GM21367 (cell line): ENCODE measurements at regions not wholly inside any gene's neighbourhood (a gene's known extent, or its start where the extent isn't known, plus 50 kb on each side); places are given as distances from the start of the nearest gene placed in this dataset.
"Not testable (repeated sequence)": the region's sequence is repeated elsewhere in the genome, so short reads cannot be mapped to it uniquely, and the experiment has no call there.

Experiments used
- ATAC-seq: cut with Tn5 transposase; IDR thresholded peaks from one replicate; pipeline ENCODE4 v1.9.1; 2021; ENCODE audit not compliant: unreplicated experiment

DNA sequence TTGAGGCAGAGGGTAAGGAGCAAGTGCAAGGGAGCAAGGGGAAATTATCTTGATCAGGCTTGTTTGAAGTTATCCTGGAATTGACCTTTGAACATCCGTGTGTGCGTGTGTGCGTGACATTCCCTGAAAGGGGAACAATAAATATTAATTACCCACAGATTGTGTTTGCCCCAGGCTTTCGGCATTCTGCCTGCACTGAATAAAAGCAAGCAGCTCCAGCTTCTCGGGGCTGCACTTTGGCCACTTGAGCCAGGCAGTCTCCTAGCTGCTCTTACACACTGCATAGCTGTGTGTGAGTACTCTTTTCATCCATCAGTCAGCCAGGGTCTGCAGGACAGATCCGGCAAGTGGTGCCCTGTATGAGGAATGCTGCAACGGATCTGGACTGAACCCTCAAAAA is 107.7 kb upstream of the BTN3A2 start:
- no peak for ATAC-seq

DNA sequence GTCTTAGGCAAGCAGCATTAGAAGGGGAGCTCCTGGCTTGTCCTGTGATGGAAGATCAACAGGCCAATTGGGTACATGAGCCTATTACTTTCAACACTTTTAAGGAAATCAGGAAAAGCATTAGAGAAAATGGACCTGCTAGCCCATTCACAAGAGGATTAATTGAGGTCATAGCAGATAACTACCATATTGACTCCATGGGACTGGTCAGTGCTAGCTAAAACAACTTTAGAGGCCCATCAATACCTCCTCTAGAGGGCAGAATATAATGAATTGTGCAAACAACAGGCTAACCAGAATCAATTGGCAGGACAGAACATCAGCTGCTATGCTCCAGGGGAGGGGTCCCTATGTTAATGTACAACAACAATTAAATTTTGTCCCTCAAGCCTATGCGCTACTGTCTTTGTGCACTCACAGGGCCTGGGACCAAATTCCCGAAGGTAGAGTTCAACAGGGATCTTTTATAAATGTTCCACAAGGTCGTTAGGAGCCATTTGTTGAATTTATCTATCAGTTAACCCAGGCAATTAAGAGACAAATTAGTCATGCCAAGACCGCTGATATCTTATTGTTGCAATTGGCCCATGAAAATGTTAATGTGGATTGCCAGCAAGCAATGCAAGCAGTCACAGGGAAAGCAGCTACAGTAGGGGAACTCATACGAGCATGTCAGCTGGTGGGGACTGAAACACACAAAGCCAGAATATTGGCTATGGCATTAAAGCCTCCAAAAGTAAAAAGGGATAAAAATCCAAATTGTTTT is 106.6 kb upstream of the BTN3A2 start:
- ATAC-seq: no peak

DNA sequence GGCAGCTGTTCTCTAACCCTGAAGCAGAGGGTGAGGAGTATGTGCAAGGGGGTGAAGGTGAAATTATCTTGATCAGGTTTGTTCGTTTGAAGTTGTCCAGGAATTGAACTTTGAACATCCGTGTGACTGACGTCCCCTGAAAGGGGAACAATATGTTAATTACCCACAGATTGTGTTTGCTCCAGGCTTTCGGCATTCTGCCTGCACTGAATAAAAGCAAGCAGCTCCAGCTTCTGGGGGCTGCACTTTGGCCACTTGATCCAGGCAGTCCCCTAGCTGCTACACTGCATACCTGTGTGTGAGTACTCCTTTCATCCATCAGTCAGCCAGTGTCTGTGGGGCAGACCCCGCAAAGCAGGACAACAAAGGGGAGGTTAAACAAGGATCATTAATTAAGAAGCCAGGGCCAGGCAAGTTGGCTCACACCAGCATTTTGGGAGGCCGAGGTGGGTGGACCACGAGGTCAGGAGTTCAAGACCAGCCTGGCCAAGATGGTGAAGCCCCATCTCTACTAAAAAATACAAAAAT is 104.8 kb upstream of the BTN3A2 start:
- no peak for ATAC-seq

DNA sequence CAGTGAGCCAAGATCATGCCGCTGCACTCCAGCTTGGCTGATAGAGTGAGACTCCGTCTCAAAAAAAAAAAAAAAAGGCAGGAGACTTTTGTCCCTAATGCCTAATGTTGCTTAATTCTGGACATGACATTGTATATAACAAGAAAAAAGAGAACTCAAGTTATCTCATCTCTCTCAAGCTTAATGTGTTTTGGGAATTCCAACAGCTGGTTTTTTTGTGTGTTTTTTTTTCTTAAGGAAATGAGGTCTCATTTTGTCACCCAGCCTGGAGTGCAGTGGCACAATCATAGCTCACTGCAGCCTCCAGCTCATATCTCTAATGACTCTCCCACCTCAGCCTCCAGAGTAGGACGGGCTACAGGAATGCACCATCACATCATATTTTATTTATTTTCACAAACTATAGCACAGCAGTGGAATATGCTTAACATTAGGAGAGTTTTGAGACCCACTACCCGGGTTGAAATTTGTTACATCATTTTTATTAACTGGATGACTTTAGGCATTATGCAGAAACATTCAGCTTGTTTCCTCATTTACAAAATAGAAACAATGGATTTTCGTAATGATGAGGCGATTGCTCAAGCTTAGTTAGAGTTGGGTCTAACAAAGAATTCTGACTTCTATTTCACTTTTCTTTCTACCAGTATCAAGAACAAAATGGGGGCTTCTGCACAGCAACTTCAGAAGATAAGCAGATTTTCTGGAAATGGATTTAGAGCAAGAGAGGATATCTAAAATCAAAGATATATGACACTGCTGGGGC is 104.1 kb upstream of the BTN3A2 start:
- ATAC-seq: no peak

DNA sequence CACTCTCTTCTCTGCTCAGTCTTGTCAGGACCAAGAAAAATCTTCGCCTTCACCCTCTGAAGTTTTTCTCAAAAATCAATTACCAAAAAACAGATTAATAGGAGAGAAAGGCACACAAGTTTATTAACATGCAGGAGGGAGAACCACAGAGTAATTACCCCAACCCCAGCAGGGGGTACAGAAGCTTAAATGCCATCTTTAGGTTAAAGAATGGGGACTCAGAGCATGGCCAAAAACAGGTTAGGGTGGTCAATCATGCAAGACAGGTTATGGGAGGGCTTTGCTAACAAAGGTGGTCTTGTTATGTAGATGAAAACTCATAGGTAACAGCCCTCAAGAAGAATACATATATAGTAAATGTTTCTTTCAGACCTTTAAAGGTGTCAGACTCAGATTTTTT is 100.5 kb upstream of the BTN3A2 start:
- ATAC-seq: no peak

DNA sequence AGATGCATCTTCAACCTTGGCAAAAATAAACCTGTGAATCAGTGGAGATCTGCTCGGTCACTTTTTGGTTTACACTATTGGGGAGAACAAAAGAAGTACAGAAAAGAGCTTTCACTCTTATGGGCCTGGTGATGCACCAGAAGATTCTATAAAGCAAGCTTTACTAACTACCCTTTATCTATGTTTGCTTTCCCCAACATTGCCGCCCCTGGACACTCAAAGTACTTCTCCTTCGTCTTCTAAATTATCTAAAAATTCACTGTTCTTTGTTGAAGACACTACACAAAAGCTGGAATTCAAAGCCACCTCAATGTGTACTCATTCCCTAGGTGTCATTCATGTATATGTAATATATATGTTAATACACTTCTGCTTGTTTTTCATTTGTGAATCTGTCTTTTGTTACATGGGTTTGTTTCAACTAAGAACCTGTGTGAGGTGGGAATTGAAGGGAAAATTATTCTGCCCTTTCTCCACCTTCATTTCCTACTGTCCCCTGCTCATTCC is 97.9 kb upstream of the BTN3A2 start:
- no peak for ATAC-seq

DNA sequence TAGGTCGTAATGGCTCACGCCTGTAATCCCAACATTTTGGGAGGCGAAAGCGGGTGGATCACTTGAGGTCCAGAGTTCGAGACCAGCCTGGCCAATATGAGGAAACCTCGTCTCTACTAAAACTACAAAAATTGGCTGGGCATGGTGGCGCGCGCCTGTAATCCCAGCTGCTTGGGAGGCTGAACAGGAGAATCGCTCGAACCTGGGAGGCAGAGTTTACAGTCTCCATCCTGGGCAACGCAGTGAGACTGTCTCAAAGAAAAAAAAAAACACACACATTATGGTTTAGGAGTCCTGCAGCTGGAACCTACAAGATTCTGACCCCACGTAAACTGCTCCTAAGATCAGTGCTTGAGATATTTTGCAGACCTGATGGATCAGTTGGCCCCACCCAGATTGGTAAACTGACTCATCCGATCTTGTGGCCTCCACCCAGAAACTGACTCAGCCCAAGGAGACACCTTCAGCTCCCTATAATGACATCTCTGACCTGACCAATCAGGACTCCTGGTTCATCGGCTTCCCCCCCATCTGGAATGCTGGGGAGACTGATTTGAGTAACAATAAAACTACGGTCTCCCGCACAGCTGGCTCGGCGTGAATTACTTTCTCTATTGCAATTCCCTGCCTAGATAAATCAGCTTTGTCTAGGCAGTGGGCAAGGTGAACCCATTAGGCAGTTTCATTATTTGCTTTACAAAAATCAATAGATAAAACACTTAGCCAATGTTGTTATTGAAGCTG is 96.2 kb upstream of the BTN3A2 start:
- ATAC-seq: no peak

DNA sequence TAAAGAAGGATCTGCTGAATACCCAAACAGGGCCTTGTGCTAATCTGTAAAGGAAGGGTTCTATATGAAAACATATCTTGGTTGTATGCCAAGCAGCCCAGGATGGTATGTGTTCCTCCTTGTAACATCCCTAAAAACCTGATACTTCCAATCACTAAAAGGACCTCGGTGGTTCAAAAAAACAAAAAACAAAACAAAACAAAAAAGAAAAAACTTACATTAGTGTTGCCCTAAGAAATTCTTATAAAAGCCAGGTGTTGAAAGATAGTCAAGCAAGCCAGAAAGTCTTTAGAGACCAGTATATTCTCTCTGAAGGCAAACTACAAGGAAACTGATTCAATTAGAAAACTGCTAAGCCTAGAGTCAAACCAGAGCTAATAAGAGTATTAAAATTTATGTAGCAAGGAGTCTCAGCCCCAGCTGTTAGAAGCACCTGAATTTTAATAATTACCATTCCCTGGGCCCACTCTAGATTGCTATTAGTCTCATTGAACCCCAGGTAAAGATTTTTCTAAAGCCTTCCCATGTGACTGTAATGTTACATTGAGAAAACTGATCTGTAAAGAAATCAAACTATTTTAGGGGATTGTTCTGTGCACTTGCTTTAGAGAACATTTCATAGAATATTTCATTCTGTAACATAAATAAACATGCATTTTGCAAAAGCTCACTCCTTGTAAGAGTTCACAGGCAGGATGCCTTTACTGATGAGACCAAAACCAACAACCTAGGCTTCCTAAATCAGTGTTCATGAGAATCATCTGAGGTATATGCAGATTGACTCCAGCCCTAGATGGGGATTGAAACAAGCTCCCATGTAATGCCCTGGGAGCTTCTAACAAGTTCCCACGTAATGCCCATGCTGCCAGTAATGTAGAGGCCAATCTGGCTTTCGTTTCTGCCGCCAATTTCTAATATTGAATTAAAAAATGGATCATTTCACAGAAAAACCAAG is 95.2 kb upstream of the BTN3A2 start:
- ATAC-seq: no peak

DNA sequence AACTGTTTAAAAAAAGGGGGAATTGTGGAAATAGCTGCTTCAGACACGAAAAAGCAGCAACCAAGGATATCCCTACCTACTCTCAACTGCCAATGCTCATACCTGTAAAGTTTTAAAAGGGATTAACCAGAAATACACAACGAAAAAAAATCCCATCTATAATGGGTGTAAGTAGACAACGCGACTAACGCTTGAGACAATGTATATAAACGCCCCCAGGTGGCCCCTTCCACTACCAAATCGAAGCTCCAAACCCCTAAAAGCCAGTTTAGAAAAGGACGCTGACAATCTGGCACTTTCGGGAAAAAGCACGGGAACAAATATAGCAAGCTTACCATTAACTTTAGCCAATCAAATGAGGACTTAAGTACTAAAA is 94.5 kb upstream of the BTN3A2 start:
- ATAC-seq: no peak

DNA sequence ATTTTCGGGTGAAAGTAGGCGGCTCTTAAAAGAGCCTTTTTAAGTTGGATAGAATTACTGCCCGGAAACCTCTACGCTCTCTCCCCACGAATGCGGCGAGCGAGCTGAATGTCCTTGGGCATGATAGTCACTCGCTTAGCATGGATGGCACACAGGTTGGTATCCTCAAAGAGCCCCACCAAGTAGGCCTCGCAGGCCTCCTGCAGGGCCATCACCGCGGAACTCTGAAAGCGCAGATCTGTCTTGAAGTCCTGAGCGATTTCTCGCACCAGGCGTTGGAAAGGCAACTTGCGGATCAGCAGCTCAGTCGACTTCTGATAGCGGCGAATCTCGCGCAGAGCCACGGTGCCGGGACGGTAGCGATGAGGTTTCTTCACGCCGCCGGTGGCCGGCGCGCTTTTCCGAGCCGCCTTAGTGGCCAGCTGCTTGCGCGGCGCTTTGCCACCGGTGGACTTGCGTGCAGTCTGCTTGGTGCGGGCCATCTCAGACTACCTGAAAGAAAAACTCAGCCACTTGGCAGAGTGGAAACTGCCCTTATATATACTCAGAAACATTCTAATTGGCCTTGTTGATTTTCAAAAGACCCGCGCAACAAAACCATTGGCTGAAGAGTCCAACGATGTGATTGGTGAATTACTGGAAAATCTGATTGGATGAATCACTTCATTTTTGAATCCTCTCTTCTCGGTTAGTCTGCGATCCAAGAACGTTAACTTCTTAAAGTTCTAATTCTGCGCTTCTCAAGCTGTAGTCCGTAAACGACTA is 93.9 kb upstream of the BTN3A2 start:
- no peak for ATAC-seq

DNA sequence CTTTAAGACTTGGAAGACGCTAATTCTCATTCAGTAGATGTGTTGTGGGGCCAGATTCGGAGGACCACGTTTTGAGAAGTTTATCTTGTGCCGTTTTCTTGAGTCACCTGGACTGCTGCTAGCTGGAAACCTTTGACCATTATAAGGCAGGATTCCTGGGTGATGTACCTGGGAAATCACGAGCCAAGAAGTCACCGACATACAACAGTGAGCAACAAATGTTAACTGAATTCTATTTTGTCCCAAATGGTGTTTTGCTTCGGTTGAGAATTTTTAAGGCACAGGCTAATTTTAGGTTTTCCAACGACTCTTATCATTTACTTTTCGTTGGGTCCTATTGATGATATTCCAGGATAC is 93.4 kb upstream of the BTN3A2 start:
- ATAC-seq: no peak

DNA sequence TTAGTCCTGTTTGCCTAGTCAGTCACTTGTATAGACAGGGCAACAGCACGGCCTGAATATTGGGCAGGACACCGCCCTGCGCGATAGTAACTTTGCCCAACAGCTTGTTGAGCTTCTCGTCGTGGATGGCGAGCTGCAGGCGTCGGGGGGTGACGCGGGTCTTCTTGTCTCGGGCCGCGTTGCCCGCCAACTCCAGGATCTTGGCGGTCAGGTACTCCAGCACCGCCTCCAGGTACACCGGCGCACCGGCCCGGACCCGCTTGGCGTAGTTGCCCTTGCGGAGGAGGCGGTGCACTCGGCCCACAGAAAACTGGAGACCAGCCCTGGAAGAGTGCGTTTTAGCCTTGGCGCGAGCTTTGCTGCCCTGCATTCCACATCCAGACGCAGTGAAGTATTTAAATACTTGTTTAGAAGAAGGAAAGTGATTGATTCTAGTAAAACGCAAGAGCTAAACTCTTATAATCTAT is 92.8 kb upstream of the BTN3A2 start:
- ATAC-seq: no peak

DNA sequence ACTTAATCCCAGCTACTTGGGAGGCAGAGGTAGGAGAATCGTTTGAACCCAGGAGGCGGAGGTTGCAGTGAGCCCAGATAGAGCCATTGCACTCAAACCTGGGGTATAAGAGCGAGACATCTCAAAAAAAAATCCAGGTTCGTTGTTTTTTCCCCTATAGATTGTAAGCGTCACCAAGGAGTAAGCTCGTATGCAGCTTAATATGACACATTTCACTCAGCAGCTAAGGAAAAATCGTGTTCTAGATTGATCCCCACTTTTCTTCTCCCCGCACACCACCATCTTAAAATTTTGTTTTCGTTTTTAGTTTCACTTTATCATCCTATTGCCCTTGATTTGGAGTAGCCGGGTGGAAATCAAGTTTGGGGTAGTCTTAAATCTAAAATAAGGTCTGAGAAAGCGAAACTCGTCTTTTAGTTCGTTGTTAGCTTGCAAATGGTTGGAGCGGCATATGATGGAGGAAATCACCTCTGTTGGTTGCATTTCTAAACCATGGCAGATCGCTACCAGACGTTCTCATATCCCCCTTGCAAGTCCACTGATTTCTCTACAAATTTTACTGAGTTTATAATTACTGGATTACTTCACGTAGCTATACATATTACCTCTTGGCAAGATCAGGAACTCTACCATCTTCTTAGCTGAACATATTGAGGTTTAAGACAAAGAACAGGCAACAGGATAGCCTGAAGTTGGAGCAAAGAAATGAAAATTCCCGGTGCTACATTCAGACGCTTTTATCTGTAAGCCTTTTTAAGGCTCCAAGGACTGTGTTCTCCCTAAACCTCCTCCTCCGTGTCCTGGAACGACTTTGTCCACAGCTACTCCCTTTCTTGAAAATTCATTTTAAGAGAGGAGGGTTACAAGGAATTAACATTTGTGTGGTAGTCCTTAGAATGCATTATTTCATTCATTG is 91.1 kb upstream of the BTN3A2 start:
- ATAC-seq: no peak

DNA sequence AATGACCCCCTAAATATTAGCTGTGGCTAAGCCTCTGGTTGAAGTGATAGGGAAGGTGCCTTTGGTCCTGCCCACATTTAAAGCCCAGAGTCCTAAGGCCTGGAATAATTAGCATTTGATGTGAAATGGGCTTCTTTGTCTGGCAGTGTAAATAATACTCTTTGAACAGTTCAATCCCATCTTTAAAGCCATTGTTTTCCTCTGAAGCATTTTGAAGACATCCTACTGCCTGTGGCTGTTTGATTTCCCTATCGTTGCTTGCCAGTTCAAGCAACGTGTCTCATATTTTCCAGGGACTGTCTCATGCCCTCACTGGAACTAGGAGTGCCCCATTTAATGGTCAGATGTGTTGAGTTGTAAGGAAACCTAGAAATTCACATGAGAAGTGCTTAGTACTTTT is 89.3 kb upstream of the BTN3A2 start:
- ATAC-seq: no peak

DNA sequence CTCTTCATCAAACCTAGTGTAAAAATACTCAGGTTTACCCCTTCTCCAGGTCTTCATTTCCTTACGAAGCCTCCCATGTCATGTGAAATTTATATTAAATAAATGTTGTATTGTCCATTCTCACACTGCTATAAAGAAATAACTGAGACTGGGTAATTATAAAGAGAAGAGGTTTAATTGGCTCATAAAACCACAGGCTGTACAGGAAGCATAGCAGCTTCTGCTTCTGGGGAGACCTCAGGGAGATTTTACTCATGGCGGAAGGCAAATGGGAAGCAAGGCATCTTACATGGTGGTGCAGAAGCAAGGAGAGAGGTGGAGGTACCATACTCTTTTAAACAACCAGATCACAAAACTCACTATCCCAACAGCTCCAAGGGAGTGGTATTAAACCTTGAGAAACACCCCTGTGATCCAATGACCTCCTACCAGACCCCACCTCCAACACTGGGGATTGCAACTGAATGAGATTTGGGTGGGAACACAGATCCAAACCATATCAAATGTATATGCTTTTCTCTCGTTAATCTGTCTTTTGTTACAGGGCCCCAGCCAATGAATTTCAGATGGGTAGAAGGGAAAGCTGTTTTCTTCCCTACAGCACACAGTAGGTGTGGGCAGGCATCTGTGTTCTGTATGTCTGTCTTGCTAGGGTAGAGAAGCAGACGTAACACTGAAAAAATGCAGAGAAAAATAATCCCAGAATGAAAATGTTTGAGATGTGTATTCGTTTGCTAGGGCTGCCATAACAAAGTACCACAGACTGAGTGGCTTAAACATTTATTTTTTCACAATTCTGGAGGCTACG is 88.0 kb upstream of the BTN3A2 start:
- ATAC-seq: no peak

DNA sequence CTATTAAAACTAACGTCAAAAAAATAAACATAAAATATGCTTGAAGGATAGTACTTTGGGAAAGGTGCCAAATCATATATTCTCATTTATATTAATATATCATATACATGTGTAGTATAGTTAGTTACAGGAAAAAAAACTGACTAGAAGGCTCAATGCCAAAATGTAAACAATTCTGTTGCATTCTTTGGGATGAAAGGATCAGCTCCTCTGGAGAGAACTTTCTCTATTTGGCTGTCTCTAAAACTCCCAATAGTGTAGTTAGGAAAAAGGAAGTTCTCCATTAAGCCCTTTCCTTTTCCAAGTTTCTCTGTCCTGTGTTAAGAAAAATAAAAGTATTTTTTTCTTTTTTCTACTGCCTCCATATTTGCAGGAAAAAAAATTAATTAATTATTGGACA is 86.5 kb upstream of the BTN3A2 start:
- ATAC-seq: no peak

DNA sequence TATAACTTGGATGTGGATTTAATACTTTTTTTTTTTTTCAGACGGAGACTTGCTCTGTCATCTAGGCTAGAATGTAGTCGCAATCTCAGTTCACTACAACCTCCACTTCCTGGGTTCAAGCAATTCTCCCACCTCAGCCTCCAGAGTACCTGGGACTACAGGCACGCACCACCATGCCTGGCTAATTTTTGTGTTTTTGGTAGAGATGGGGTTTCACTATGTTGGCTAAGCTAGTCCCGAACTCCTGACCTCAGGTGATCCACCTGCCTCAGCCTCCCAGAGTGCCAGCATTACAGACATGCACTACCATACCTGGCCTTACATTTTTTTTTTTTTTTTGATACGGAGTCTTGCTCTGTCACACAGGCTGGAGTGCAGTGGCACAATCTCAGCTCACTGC is 85.6 kb upstream of the BTN3A2 start:
- ATAC-seq: not testable (repeated sequence)

DNA sequence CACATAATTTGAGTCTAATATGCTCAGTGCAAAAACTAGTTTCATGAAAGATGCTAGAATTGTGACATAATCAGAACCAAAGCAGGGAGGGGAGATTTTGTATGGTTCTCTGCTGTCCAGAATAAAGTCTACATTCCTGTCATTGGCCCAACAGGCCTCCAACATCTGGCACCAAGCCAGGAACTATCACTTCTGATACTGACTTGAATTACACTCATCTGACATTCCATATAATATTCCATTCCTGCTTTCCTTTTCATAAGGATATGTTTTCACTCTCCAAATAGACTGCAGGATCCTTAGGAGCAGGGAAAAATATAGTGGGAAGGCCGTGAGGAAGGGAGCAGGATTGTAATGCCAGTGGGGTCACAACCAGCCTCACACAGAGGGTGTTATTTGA is 84.6 kb upstream of the BTN3A2 start:
- no peak for ATAC-seq
